Natural killer cell (primary cell): ENCODE measurements at regions not wholly inside any gene's neighbourhood (a gene's known extent, or its start where the extent isn't known, plus 50 kb on each side); places are given as distances from the start of the nearest gene placed in this dataset.

Source experiments
- ATAC-seq, 3 donors: fragments of 150-1000 bp in 2 of 3; fragments of 200-7000 bp in 1 of 3; cut with Tn5 transposase; 1 replicate in 1 of 3; 2 replicates in 2 of 3; pipeline ENCODE4 v1.10.0; 2021; ENCODE audit warnings: mild to moderate bottlenecking in 2 of 3, moderate library complexity in 2 of 3
- DNase-seq, 2 donors: peaks; one replicate each; pipeline versions ENCODE4 v3.0.0 to v3.0.0-alpha.2; 2013 to 2021; ENCODE audit warnings: mixed read lengths in 1 of 2
- H3K27ac ChIP-seq: one replicate; pipeline ENCODE4 v1.5.1; 2013; ENCODE audit warnings: mild to moderate bottlenecking, low read length
- H3K27me3 ChIP-seq: one replicate; pipeline ENCODE4 v1.6.1; 2013; ENCODE audit warnings: low read length; ENCODE audit not compliant: control insufficient read depth, insufficient read depth
- H3K36me3 ChIP-seq: one replicate; pipeline ENCODE4 v1.6.1; 2013; ENCODE audit warnings: low read length; ENCODE audit not compliant: control insufficient read depth, insufficient read depth
- H3K4me1 ChIP-seq: one replicate; pipeline ENCODE4 v1.6.1; 2013; ENCODE audit warnings: low read length; ENCODE audit not compliant: control insufficient read depth, insufficient read depth
- H3K4me3 ChIP-seq: one replicate; pipeline ENCODE4 v1.5.1; 2013; ENCODE audit warnings: low read length
- H3K9me3 ChIP-seq: one replicate; pipeline ENCODE4 v1.6.1; 2013; ENCODE audit warnings: low read length; ENCODE audit not compliant: control insufficient read depth, insufficient read depth
- H3K27ac Mint-ChIP-seq, 2 donors: one replicate each; pipeline ENCODE4 v1.8.0; 2022; ENCODE audit warnings: mild to moderate bottlenecking in 2 of 2, mixed read lengths in 2 of 2, moderate library complexity in 1 of 2
- H3K27me3 Mint-ChIP-seq, 2 donors: one replicate each; pipeline ENCODE4 v1.8.0; 2022; ENCODE audit warnings: low read depth in 2 of 2, mixed read lengths in 2 of 2
- H3K36me3 Mint-ChIP-seq: one replicate; pipeline ENCODE4 v1.8.0; 2022; ENCODE audit warnings: mixed read lengths
- H3K4me1 Mint-ChIP-seq, 2 donors: one replicate each; pipeline ENCODE4 v1.8.0; 2022; ENCODE audit warnings: mixed read lengths in 2 of 2
- H3K4me3 Mint-ChIP-seq: one replicate; pipeline ENCODE4 v1.8.0; 2022; ENCODE audit warnings: mild to moderate bottlenecking, moderate library complexity, mixed read lengths
- H3K9me3 Mint-ChIP-seq, 2 donors: one replicate each; pipeline ENCODE4 v1.8.0; 2022; ENCODE audit warnings: mixed read lengths in 2 of 2
- CTCF ChIP-seq: fragments of 200-600 bp; IDR thresholded peaks from one replicate; pipeline ENCODE4 v1.8.0; 2022; ENCODE audit warnings: antibody characterized with exemption
- WGBS: methylation state at CpG from one replicate; pipeline ENCODE4 v1.1.7; 2013; ENCODE audit warnings: missing lambda C conversion rate; ENCODE audit not compliant: insufficient coverage; 5-methylcytosine and 5-hydroxymethylcytosine counted together
- intact Hi-C: fragments of 100-400 bp; cut with micrococcal nuclease; formaldehyde crosslinking; loops from one replicate; pipeline ENCODE4 v1.14.2; 2022

- WGBS, result 86% methylated on average over 1 of the region's 3 CpGs
- TF ChIP-seq CTCF, result no peak
- Mint-ChIP-seq H3K27me3 (peaks cover 14 to 15% of the 10 kb centered on the region in 2 donors), H3K27ac (no peak overlapping the region), H3K4me3 (no peak overlapping the region), H3K9me3 (no peaks in the 10 kb centered on the region), H3K36me3 (no peaks in the 10 kb centered on the region), H3K4me1 (peaks cover 0 to 4% of the 10 kb centered on the region in 2 donors)
- intact Hi-C loops, result no loop called here
- no peak overlapping the region for H3K27ac ChIP-seq
- no peak for DNase-seq
- H3K4me1 ChIP-seq, result no peaks in the 10 kb centered on the region
- ATAC-seq, result no peak
- no peaks in the 10 kb centered on the region for H3K36me3 ChIP-seq
- H3K27me3 ChIP-seq, result no peaks in the 10 kb centered on the region
- H3K9me3 ChIP-seq, result no peaks in the 10 kb centered on the region
- no peak overlapping the region for H3K4me3 ChIP-seq
Measured at GRCh38 chr12:90106568-90106967, 397.9 kb upstream of the ATP2B1 start.

GRCh38 chr12:90102957-90103652 is 394.5 kb upstream of the ATP2B1 start:
- H3K9me3 Mint-ChIP-seq, result no peaks in the 10 kb centered on the region
- no peaks in the 10 kb centered on the region for H3K27me3 ChIP-seq
- no peaks in the 10 kb centered on the region for H3K4me1 ChIP-seq
- TF ChIP-seq CTCF, result peak; percentile 73
- peaks cover 0 to 4% of the 10 kb centered on the region in 2 donors for H3K4me1 Mint-ChIP-seq
- ATAC-seq, result peak; percentile 52 to 83 (median 61)
- no peaks in the 10 kb centered on the region for H3K36me3 Mint-ChIP-seq
- DNase-seq, result peak in 1 of 2 donors; percentile 68
- H3K4me3 Mint-ChIP-seq, result peak overlapping the region; percentile 21
- intact Hi-C loops, result loop anchor here (1.0 kb wide), 1 partner anchor 560 kb away; no protein-coding TSS in a partner anchor
- no peaks in the 10 kb centered on the region for H3K36me3 ChIP-seq
- no peaks in the 10 kb centered on the region for H3K9me3 ChIP-seq
- H3K27ac ChIP-seq, result no peak overlapping the region
- no peak overlapping the region for H3K4me3 ChIP-seq
- no peak overlapping the region for H3K27ac Mint-ChIP-seq
- H3K27me3 Mint-ChIP-seq, result peaks cover 10 to 14% of the 10 kb centered on the region in 2 donors
- WGBS, result 85% methylated on average over 2 of the region's 3 CpGs

- Histone ChIP-seq H3K36me3 (no peaks in the 10 kb centered on the region), H3K27me3 (no peaks in the 10 kb centered on the region), H3K9me3 (no peaks in the 10 kb centered on the region), H3K4me1 (no peaks in the 10 kb centered on the region), H3K27ac (no peak overlapping the region), H3K4me3 (no peak overlapping the region)
- peaks cover 0 to 4% of the 10 kb centered on the region in 2 donors for H3K4me1 Mint-ChIP-seq
- peaks cover 7 to 14% of the 10 kb centered on the region in 2 donors for H3K27me3 Mint-ChIP-seq
- H3K36me3 Mint-ChIP-seq, result no peaks in the 10 kb centered on the region
- intact Hi-C loops, result no loop called here
- no peak for TF ChIP-seq CTCF
- DNase-seq (no peak), ATAC-seq (no peak)
- no peak overlapping the region for H3K4me3 Mint-ChIP-seq
- H3K27ac Mint-ChIP-seq, result no peak overlapping the region
- no peaks in the 10 kb centered on the region for H3K9me3 Mint-ChIP-seq
Measured at GRCh38 chr12:90100579-90100978, 391.9 kb upstream of the ATP2B1 start.

- H3K4me3 ChIP-seq, result no peak overlapping the region
- 100% methylated on average over 1 of the region's 1 CpG for WGBS
- Mint-ChIP-seq H3K4me3 (no peak overlapping the region), H3K36me3 (no peaks in the 10 kb centered on the region), H3K27me3 (peaks cover 4 to 7% of the 10 kb centered on the region in 2 donors), H3K9me3 (no peaks in the 10 kb centered on the region), H3K4me1 (peaks cover 0 to 4% of the 10 kb centered on the region in 2 donors), H3K27ac (no peak overlapping the region)
- no peaks in the 10 kb centered on the region for H3K27me3 ChIP-seq
- no peak overlapping the region for H3K27ac ChIP-seq
- no peaks in the 10 kb centered on the region for H3K9me3 ChIP-seq
- no peak for TF ChIP-seq CTCF
- DNase-seq (no peak), ATAC-seq (no peak)
- H3K4me1 ChIP-seq, result no peaks in the 10 kb centered on the region
- intact Hi-C loops, result no loop called here
- no peaks in the 10 kb centered on the region for H3K36me3 ChIP-seq
Measured at GRCh38 chr12:90099288-90099687, 390.6 kb upstream of the ATP2B1 start.
